SKM-1 (cell line): ENCODE measurements at regions not wholly inside any gene's neighbourhood (a gene's known extent, or its start where the extent isn't known, plus 50 kb on each side); places are given as distances from the start of the nearest gene placed in this dataset.
"Not testable (repeated sequence)": the region's sequence is repeated elsewhere in the genome, so short reads cannot be mapped to it uniquely, and the experiment has no call there.

Source experiments
- DNase-seq: peaks from one replicate; lab custom pipeline; 2025; ENCODE audit not compliant: unreplicated experiment; lab: John Stamatoyannopoulos, UW

- no peak for DNase-seq
These were observed 87.8 kb upstream of the SLC30A5 start for GRCh38 chr5:69006030-69006429.

- no peak for DNase-seq
These were observed 86.7 kb upstream of the SLC30A5 start for GRCh38 chr5:69007163-69007562.

GRCh38 chr5:69007726-69008368, 86.0 kb upstream of the SLC30A5 start:
- peak; percentile 38 for DNase-seq

GRCh38 chr5:69010476-69010875, 83.3 kb upstream of the SLC30A5 start:
- DNase-seq: no peak

- no peak for DNase-seq
These were observed 81.9 kb upstream of the SLC30A5 start for GRCh38 chr5:69011910-69012309.

GRCh38 chr5:69013481-69013880, 80.3 kb upstream of the SLC30A5 start:
- DNase-seq: peak; percentile 16

- DNase-seq: not testable (repeated sequence)
These were observed 79.8 kb upstream of the SLC30A5 start for GRCh38 chr5:69014007-69014406.

GRCh38 chr5:69019668-69020375, 74.0 kb upstream of the SLC30A5 start:
- DNase-seq: no peak

- peak; percentile 26 for DNase-seq
These were observed 69.6 kb upstream of the SLC30A5 start for GRCh38 chr5:69024241-69024651.

- no peak for DNase-seq
These were observed 64.5 kb upstream of the SLC30A5 start for GRCh38 chr5:69029292-69029691.

GRCh38 chr5:69030358-69031062, 63.3 kb upstream of the SLC30A5 start:
- DNase-seq: no peak

GRCh38 chr5:69032009-69032408, 61.8 kb upstream of the SLC30A5 start:
- no peak for DNase-seq

GRCh38 chr5:69033690-69034089, 60.1 kb upstream of the SLC30A5 start:
- DNase-seq: no peak

- no peak for DNase-seq
These were observed 58.9 kb upstream of the SLC30A5 start for GRCh38 chr5:69034898-69035297.

GRCh38 chr5:69035665-69036064, 58.1 kb upstream of the SLC30A5 start:
- DNase-seq: no peak

GRCh38 chr5:69038539-69038938, 55.3 kb upstream of the SLC30A5 start:
- no peak for DNase-seq

GRCh38 chr5:69039829-69040228, 54.0 kb upstream of the SLC30A5 start:
- no peak for DNase-seq

GRCh38 chr5:69042500-69042899, 51.3 kb upstream of the SLC30A5 start:
- no peak for DNase-seq

GRCh38 chr5:69042915-69043654, 50.7 kb upstream of the SLC30A5 start:
- DNase-seq: peak; percentile 88

- DNase-seq: no peak
These were observed 50.2 kb upstream of the SLC30A5 start for GRCh38 chr5:69043655-69043996.
